Stimulated activated CD8-positive, alpha-beta memory T cell treated with anti-CD3 and anti-CD28 coated beads, Interleukin-12 subunit alpha, Interleukin-12 subunit beta, amount 100 ng/mL, for 1 hour (primary cell): ENCODE measurements at regions not wholly inside any gene's neighbourhood (a gene's known extent, or its start where the extent isn't known, plus 50 kb on each side); places are given as distances from the start of the nearest gene placed in this dataset.
"Not testable (repeated sequence)": the region's sequence is repeated elsewhere in the genome, so short reads cannot be mapped to it uniquely, and the experiment has no call there.

ENCODE experiments used
- DNase-seq: peaks from one replicate; pipeline ENCODE4 v3.0.0-alpha.2; 2020; ENCODE audit warnings: low read depth

DNA sequence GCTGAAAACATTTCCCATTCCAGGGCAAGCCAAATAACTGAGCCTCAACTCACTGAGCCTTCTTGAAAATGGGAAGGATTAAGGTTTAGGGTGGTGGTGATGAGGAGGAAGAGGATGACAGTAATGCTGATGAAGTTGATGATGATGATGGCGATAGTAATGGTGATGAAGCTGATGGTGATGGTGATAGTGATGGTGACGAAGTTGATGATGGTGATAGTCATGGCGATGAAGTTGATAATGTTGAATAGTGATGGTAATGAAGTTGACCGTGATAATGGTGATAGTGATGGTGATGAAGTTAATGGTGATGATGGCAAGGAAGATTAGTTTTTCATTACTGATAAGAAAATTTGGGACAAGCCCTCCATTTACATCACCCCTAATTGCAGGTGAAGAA lies 285.8 kb upstream of the DYNLRB2 start:
- no peak for DNase-seq

DNA sequence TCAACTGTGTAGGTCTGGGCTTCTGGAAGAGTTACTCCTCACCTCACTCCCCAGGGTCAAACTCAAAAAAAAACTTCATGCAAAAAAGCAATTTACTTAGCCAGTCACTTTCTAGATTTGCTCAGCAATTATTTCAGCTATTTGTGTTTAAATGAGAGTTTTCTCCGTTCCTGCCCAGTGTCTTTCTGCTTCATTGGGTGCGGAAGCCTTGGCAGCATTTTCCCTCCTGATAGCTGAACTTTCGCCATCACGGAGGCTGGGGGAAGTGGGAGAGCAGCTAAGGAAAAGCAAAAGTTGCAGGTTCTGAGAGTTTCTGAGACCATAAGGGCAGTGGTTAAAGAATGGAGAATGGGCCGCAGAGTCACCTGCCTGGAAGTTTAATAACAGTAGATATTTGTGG lies 287.1 kb upstream of the DYNLRB2 start:
- DNase-seq: no peak

DNA sequence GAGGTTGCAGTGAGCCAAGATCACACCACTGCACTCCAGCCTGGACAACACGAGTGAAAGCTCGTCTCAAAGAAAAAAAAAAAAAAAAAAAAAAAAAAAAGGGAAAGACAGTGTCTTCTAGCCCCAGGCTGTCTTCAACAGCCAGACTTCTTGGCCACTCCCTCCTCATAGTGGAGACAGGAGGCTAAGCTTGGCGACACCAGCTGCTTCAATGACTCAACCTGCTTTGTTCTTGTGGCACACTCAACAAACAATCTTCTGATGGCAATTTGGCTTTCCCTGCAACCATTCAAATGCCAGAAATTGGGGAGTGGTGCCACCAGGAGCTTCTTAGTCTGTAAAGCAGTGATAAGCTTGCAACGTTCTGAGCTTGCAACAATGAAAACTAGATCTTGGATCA lies 290.4 kb upstream of the DYNLRB2 start:
- DNase-seq: no peak

DNA sequence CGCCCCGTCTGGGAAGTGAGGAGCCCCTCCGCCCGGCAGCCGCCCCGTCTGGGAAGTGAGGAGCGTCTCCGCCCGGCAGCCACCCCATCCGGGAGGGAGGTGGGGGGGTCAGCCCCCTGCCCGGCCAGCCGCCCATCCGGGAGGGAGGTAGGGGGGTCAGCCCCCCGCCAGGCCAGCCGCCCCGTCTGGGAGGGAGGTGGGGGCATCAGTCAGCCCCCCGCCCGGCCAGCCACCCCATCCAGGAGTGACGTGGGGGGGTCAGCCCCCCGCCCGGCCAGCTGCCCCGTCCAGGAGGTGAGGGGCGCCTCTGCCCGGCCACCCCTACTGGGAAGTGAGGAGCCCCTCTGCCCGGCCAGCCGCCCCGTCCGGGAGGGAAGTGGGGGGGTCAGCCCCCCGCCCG lies 297.5 kb upstream of the DYNLRB2 start:
- not testable (repeated sequence) for DNase-seq

DNA sequence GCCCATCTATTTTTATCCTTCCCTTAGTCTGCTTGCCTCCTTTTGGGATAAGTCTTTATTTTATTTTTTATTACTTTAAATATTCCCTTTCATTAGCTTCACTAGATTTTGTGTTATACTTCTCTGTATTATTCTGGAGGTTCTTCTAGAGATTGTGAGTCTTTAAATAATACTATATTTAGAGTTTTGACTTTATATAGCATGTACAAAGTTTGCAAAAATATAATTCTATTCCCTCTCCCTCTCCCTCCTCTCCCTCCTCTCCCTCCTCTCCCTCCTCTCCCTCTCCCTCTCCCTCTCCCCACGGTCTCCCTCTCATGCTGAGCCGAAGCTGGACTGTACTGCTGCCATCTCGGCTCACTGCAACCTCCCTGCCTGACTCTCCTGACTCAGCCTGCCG lies 298.5 kb upstream of the DYNLRB2 start:
- DNase-seq: not testable (repeated sequence)

DNA sequence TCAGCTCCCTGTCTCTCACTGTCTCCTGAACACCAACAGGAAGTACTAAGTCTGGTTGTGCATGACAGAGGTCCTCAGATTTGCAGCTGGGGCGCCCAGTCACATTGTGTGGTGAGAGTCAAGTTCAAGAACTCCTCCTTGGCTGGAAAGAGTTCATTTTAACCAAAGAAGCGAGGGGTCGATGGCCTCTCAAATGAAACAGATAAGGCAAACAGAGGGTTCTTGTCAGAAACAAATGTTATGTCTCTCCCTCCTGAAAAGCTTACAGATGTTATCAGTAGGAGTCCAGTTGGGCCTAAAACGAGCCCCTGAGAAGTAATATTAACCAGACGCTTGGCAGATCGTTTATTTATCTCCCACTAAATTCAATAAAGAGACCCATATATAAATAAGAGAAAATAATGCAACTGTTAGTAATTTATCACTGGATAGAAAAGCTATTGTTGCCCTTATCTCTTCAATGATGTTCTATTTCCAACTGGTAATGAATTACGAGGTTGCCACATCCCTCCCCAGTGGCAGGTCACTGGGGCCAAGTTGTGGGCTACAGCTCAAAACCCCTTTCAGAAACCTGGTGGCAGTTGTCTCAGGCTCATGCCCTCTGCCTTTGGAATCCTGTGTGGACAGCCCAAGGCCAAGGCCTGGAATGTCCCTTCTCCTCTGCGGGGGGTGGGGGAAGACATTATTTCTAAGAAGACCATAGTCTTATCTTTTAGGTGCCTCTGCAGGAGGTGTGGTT lies 307.5 kb upstream of the DYNLRB2 start:
- DNase-seq: no peak

DNA sequence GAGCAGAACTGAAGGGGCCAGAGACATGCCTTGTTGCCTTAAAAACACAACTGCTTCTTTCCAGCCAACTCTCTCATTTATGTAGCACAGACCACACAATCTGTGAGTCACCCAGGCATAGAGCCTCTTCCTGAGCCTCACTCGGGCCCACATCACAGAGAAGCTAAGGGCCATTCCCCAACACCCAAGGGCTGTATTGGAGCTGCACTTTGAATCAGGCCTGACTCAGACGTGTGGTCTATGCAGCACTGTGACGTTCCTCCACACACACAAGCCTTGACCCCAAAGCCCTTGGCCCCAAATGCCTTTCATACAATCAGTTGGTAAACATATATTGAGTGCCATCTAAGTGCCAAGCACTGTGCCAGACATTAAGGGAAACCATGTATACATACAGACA lies 308.9 kb upstream of the DYNLRB2 start:
- DNase-seq: no peak

DNA sequence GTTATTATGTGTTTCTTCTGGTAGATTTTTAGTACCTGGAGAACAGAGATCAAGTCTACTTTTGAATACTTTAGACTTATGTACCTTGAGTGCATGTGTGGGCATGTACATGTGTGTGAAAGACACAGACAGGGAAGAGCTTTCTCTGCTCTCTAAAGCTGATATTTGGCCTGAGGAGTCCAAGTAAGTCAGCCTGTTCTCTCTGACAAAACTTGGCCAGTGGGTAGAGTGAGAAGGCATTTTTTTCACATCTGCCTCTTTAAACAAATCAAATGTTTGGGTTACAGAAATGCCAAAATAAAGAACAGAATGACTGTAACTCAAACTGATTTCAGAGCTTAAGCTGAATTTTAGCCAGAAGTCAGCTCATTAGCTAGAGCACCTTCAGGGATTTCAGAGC lies 309.7 kb upstream of the DYNLRB2 start:
- no peak for DNase-seq

DNA sequence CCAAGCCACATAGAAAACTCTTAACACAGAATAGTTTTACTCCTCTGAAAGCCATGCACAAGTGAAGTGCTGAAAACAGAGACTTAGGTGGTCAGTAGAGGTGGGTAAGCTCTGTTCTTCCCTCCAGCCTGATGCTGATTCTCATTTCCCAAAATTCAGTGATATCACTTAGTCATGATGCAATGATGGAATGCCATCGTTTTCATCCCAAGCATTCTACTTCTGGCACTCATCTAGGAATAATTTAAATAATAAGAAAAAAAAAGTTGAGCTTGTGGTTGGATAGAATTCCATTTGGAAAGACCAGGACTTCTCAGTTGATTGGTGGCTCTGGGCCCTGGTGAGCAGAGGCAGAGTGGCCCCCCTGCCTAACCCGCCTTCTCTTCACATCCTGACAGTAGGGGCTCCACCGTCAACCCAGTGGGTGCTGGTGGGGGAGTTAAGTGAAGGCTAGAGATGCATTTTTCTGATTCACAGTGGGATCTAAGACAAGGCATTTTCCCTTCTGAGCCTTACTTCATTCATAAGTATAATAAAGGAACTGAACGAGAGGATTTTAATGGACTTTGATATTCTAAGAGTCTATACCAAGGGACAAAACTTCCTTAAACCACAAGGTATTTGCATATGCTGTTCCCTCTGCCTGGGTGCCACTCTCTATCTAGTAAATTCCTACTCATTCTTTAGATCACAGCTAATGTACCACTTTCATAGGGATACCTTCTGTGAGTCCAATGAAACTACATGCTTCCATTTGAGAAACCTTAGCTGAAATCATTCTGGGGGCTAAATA lies 310.3 kb upstream of the DYNLRB2 start:
- DNase-seq: no peak

DNA sequence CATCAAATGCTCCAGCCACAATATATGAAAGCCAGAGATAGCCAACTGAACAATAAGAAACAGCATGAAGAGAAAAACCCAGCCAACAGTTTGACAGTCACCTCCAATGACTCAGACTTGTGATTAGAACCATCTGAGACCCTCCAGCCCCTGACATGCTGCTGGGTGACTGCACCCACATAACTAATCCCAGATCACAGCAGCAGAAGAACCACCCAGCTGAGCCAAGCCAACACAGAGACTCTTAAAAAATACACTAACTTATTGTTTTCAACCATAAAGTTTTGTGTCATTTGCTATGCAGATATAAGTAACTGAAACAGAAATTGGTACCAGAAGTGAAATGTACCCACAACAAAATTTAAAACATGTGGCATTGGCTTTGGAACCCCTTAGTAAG lies 314.3 kb upstream of the DYNLRB2 start:
- no peak for DNase-seq

DNA sequence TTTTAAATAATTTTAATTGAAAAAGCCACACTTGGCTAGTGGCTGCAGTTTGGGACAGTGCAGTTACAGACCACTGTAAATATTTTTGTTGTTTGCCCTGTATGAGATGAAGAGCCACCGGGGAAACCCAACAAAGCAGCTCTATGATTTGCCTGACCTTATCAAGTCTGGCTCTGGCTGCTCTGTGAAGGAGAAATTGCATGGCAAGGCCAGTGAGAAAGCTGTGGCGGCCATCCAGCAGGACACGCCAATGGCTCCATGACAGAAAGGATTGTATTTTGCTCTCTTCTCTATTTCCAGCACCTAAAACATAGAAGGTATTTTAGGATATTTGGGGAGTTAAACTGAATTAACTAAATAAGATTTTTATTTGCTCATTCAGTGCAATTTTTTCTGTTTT lies 330.0 kb upstream of the DYNLRB2 start:
- no peak for DNase-seq

DNA sequence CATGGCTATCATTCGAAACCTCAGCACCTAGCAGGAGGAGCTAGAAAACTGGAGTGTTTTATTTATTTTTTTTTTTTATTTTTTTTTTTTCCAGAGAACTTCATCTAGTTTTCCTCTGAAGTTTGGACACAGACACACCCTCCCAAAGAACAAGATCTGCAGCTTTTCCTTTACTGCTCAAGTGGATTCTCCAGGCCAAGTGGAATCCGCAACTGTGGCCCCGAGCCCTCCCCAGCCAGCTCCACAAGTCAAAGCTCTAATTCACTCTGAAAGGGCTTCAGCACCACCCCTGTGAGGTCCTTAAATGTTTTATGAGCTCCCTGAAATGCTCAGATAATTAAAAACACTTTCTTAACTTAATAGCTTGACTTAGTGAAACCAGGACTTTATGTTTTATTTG lies 332.1 kb upstream of the DYNLRB2 start:
- DNase-seq: no peak

DNA sequence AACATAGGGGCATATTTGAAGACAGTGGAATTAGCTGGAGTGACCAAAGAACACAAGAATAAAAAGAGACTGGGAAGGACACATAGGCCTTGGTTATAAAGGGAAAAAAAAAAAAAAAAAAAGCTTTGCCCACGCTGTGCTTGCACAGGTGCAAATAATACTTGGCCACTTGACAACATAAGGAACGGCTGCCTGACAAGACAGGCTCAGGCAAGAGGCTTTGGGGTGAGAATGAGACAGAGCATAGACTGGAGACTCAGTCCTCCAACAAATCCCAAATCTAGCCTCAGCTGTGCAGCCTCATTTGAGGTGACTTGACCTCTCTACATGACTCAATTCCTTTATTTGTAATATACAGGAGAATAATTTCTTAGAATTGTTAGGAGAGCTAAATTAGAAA lies 332.8 kb upstream of the DYNLRB2 start:
- no peak for DNase-seq

DNA sequence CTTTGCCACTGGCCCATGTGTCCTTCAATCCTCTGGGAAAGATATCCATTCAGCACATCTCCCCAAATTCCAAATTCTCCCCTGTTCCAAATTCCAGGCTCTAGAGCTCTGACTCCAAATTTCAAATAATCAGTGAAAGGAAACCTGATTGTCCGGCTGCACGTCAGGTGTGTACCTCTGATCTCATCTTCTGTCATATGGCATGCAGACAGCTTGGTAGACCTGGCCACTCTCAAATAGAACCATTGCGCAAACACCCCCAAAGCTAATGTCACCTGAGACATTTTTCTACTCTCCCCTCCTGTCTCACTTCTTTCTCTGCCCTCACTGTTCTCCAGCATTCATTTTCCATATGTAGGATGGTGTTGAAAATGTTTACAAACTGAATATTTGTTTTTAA lies 337.0 kb upstream of the DYNLRB2 start:
- no peak for DNase-seq

DNA sequence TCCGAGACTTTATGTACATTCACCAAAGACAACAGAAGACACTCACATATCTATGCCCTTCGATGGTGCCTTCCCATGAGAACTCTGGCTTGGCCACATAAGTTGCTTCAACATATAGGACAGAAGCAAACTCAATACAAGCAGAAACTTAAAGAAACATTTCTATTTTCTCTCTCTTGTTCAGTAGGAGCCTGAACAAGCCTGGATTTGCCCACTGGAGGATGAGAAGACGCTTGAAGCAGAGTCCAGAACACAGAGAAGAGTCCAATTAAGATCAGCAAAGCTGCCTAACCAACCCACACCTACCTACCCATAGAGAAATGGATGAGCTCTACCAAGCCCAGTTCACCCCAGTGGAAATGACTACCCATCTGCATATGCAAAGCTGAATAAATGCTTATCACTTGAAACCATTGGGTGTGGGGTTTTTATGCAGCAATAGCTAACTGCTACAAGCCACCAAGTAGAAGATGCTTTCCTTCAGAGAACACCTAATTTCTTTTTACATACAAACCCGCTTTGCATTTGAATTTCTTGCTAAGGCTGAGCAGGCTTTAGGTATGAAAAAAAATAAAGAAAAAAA lies 337.9 kb upstream of the DYNLRB2 start:
- DNase-seq: no peak

DNA sequence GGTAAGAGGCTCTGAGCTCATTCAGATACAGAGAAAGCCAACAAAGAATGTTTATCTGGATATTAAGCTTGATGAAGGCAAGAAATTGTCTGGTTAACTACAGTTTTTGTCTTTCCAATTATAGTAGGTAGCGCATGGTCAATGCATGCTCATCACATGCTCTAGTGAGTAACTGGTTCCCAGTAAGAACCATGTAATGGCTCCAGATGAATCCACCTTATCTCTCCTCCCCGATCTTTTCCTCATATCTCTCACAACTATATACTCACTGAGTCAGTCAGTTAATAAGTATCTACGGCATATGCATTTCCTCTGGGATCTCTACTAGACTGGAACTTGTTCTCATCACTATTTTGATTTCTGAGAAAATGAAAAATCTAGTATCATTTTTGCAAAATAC lies 340.7 kb upstream of the DYNLRB2 start:
- DNase-seq: no peak

DNA sequence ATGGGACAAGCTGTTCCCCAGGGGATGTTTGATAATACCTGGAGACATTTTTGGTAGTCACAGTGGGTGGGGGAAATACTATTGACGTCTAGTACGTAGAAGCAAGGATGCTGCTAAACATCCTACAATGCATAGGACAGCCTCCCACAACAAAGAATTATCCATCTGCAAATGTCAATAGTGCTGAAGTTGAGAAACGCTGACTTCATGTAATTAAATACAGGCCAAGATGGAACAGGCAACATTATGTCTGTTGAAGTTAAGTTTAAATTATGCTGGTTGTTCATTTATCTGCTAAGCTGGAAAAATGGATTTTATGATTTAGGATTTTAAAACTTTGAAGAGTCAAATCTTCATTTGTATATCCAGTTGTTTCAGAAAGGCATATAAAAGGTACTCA lies 341.2 kb upstream of the DYNLRB2 start:
- no peak for DNase-seq

DNA sequence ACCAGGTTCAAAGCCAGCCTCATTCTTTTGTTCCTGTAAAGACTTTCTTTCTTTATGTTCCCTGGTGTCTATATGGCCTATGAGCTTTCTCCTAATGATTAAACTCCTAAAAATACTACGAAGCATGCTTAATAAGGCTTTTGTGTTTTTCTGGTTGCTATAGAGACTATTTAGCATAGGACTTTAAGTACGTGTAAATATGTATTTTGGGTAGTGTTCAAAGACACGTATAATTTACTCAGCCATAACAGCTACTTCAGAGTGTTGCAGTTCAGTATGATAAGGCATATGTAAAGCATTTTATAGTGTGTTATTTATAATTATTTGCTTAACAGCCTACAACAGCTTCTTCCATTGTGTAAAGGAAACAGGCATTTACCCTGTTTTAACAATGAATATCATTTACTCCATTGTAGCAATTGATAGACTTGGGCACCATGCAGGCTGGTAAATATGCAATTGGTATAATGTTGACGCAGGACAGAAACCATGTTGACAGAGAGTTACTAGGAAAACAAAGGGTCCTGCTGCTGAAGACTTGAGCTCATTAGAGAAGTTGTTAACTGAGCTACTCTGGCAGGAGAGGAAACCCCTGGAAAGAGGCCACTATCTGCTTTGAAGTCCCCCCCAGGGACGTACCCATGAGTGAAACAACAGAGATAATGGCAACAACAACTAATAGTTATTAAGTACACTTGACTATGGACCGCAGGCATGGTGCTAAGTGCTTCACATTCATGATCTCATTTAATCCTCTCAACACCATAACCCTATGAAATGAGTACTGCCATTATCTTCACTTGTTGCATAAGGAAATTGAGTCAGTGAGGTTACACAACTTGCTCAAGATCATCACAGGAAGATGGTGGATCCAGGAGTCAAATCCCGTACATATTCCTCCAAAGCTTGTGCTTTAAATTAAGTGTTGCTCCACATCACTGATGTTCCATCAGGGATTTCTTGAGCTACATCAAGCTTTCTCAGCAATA lies 342.2 kb upstream of the DYNLRB2 start:
- DNase-seq: no peak

DNA sequence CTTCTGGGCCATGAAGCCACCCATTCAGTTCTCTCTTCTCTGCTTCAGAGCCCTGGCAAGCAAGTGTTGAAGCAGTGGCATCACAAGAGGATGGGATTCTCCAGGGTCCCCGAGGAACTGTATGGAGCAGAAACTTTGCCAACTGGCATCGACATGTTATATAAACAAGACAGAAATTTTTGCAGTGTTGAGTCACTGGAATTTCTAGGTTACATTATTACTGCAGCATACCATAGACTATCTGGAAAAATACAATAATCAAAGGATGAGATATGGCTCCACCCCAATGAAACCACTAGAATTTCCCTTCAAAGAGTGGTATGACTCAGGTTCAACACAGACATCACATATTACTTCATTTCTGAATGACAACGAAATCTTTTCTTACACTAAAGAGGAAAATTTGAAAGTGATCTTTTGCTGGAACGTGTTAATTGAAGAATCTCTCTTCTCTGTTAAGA lies 343.0 kb upstream of the DYNLRB2 start:
- no peak for DNase-seq

DNA sequence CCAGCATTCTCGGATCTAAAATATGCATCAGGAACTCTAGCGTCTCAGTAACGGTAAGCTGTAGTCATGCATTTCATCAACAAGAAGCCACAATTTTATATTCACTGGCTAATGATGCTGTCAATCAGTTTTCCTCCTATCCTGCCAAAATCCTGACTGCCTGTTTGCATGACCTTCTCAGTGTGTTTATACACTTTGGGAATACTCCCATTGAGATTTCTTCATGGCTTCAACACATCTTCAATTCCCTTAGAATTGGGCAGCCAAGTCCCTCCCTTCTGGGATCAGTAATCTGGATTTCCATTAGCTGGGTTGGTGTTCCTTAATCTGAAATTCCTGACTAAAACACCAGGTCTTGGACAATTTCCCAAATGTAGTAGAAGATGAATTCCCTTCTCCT lies 348.9 kb upstream of the DYNLRB2 start:
- DNase-seq: no peak

DNA sequence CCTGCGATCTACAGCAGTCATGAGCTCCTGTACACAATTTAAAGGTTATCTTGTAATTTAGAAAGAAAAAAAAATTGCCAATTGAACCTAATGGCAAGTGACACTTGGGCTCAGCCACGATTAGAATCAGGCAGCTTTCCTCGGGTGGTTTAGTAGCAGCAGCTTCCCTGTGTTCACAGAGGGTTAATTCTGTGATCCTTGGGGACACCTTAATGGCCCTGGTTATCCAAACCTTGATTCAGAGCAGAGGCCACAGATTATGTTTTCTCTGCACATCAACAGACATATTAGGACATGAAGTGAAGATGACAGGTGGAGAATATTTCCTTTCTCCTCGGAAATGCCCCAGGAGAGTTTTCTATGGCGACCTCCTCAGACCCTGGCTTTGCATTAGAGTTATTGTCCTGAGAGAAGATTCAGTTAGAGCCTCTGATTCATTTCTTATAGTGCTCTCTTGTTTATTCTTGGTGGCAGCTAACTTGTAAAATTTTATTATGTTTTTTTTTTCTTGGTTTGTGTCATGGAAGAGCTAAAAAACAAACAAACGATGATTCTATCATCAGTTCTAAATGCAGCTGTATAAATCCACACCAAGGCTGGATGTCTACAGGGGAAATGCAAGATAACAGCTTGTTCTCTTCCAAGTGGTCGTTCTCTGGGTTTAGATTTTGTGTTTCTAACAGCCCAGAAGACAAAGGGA lies 351.2 kb upstream of the DYNLRB2 start:
- no peak for DNase-seq
